Liver (tissue), 8 donors: ENCODE measurements at regions not wholly inside any gene's neighbourhood (a gene's known extent, or its start where the extent isn't known, plus 50 kb on each side); places are given as distances from the start of the nearest gene placed in this dataset.

ENCODE experiments used
- DNase-seq: peaks from one replicate; pipeline ENCODE4 v3.0.0-alpha.2; 2017; ENCODE audit warnings: low spot score
- H3K27ac ChIP-seq, 2 donors: one replicate each; pipeline ENCODE4 v1.7.0; 2013; ENCODE audit warnings: inconsistent platforms in 2 of 2, low read length in 2 of 2, control low read depth in 1 of 2, low read depth in 1 of 2, mild to moderate bottlenecking in 1 of 2
- H3K27me3 ChIP-seq, 4 donors: one replicate each; pipeline versions ENCODE4 v1.6.1 to v1.7.0; 2013; ENCODE audit warnings: low read length in 3 of 4, inconsistent platforms in 1 of 4, mild to moderate bottlenecking in 1 of 4, moderate library complexity in 1 of 4; ENCODE audit not compliant: control insufficient read depth in 4 of 4, insufficient read depth in 4 of 4
- H3K36me3 ChIP-seq, 4 donors: one replicate each; pipeline versions ENCODE4 v1.6.1 to v1.7.0; 2013; ENCODE audit warnings: low read length in 3 of 4, mild to moderate bottlenecking in 3 of 4, low read depth in 1 of 4, moderate library complexity in 1 of 4; ENCODE audit not compliant: control insufficient read depth in 4 of 4, insufficient read depth in 3 of 4
- H3K4me1 ChIP-seq, 4 donors: one replicate each; pipeline versions ENCODE4 v1.6.1 to v1.7.0; 2013; ENCODE audit warnings: low read length in 3 of 4, mild to moderate bottlenecking in 3 of 4, moderate library complexity in 1 of 4; ENCODE audit not compliant: control insufficient read depth in 4 of 4, insufficient read depth in 4 of 4
- H3K4me3 ChIP-seq, 3 donors: one replicate each; pipeline versions ENCODE4 v1.6.1 to v1.7.0; 2013; ENCODE audit warnings: low read length in 3 of 3, control low read depth in 1 of 3, low read depth in 1 of 3, mild to moderate bottlenecking in 1 of 3
- H3K9ac ChIP-seq, 2 donors: one replicate each; pipeline ENCODE4 v1.7.0; 2013; ENCODE audit warnings: low read length in 2 of 2, mild to moderate bottlenecking in 2 of 2, moderate library complexity in 2 of 2, control low read depth in 1 of 2, low read depth in 1 of 2
- H3K9me3 ChIP-seq, 4 donors: one replicate each; pipeline versions ENCODE4 v1.6.1 to v1.7.0; 2013; ENCODE audit warnings: low read length in 3 of 4; ENCODE audit not compliant: control insufficient read depth in 4 of 4
- CTCF ChIP-seq: fragments of 150-350 bp; IDR thresholded peaks from 2 replicates; pipeline ENCODE4 v1.5.1; 2017; ENCODE audit warnings: improper control_type of control experiment, low read depth, low read length; ENCODE audit not compliant: missing input control
- EGR1 ChIP-seq, 2 donors: IDR thresholded peaks; 2 replicates each; pipeline ENCODE4 v1.6.1; 2016 to 2018; ENCODE audit warnings: antibody characterized with exemption in 2 of 2, low read depth in 2 of 2
- FOXA1 ChIP-seq: IDR thresholded peaks from 2 replicates; pipeline ENCODE4 v1.6.1; 2016; ENCODE audit warnings: antibody characterized with exemption
- FOXA2 ChIP-seq: IDR thresholded peaks from 2 replicates; pipeline ENCODE4 v1.6.1; 2016; ENCODE audit warnings: antibody characterized with exemption
- GABPA ChIP-seq, 2 donors: IDR thresholded peaks in 1 of 2; conservative IDR thresholded peaks in 1 of 2; 2 replicates each; pipeline ENCODE4 v1.6.1; 2016; ENCODE audit warnings: antibody characterized with exemption in 2 of 2, mild to moderate bottlenecking in 1 of 2, moderate library complexity in 1 of 2
- HNF4G ChIP-seq: IDR thresholded peaks from 2 replicates; pipeline ENCODE4 v1.6.1; 2016; ENCODE audit warnings: antibody characterized with exemption
- NR2F2 ChIP-seq: IDR thresholded peaks from 2 replicates; pipeline ENCODE4 v1.6.1; 2016; ENCODE audit warnings: antibody characterized with exemption
- RAD21 ChIP-seq, 2 donors: IDR thresholded peaks; 2 replicates each; pipeline ENCODE4 v1.6.1; 2016; ENCODE audit warnings: antibody characterized with exemption in 2 of 2, mild to moderate bottlenecking in 2 of 2
- RXRA ChIP-seq, 2 donors: IDR thresholded peaks; 2 replicates each; pipeline ENCODE4 v1.6.1; 2017 to 2018; ENCODE audit warnings: antibody characterized with exemption in 2 of 2, mild to moderate bottlenecking in 1 of 2
- SP1 ChIP-seq: IDR thresholded peaks from 2 replicates; pipeline ENCODE4 v1.6.1; 2018; ENCODE audit warnings: antibody characterized with exemption, mild to moderate bottlenecking
- TAF1 ChIP-seq: conservative IDR thresholded peaks from 2 replicates; pipeline ENCODE4 v1.6.1; 2016; ENCODE audit warnings: antibody characterized with exemption, mild to moderate bottlenecking
- YY1 ChIP-seq: IDR thresholded peaks from 2 replicates; pipeline ENCODE4 v1.6.1; 2016; ENCODE audit warnings: antibody characterized with exemption, mild to moderate bottlenecking
- WGBS: extraction: QIAGEN DNeasy Blood & Tissue Kit; methylation state at CpG from one replicate; pipeline ENCODE4 v1.1.7; 2013; 5-methylcytosine and 5-hydroxymethylcytosine counted together
- TF ChIP-seq, protein P1 (sequence below): IDR thresholded peaks from 2 replicates; pipeline ENCODE4 v1.6.1; 2016; ENCODE audit warnings: antibody characterized with exemption
- TF ChIP-seq, protein P2 (sequence below): IDR thresholded peaks from 2 replicates; pipeline ENCODE4 v1.6.1; 2016; ENCODE audit warnings: antibody characterized with exemption
- TF ChIP-seq, protein P3 (sequence below): IDR thresholded peaks from 2 replicates; pipeline ENCODE4 v1.6.1; 2016; ENCODE audit warnings: antibody characterized with exemption
- TF ChIP-seq, protein P4 (sequence below): IDR thresholded peaks from 2 replicates; pipeline ENCODE4 v1.6.1; 2016; ENCODE audit warnings: antibody characterized with exemption, mild to moderate bottlenecking
- donor health status: healthy.
- donor health status: healthy.
- donor health status: healthy.
- donor health status: healthy.
- donor health status: healthy.

DNA sequence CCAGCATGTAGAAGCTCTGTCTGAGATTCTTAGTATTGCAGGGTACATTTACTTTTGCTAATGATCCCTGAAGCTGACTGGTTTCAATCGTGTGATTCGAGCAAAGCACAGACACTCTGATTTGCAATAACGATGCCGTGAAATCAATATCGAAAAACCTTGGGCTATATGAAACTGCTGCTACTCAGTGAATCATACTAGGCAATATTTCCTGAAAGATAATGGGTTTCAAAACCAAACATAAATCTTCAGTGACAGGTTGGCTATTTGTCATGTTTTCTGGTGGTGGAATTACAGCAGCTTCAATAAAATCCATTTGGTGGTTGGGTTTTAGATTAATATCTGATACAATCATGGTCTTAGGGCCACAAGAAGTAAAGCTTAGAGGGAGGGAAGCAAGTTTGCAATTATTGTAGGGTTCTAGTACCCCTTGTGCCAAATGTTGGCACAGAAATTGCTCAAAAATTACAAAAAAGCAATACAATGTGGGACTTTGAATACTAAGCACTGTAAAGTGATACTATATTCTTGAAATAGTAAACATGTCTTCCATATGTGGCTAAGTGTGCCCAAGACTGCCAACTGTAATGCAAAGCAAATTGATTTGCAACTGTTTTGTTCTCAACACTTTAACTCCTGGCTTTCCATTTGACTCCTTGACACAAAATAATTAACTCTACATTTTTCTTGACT is 112.4 kb upstream of the JAZF1 start:
- no peaks in the 10 kb centered on the region for H3K36me3 ChIP-seq
- H3K4me3 ChIP-seq = no peak overlapping the region
- WGBS = 78% methylated on average over 5 of the region's 5 CpGs
- no peak for DNase-seq
- H3K9ac ChIP-seq = no peak overlapping the region
- no peak overlapping the region for H3K27ac ChIP-seq
- H3K4me1 ChIP-seq = no peaks in the 10 kb centered on the region
- H3K27me3 ChIP-seq = no peaks in the 10 kb centered on the region
- TF ChIP-seq, protein P1, sequence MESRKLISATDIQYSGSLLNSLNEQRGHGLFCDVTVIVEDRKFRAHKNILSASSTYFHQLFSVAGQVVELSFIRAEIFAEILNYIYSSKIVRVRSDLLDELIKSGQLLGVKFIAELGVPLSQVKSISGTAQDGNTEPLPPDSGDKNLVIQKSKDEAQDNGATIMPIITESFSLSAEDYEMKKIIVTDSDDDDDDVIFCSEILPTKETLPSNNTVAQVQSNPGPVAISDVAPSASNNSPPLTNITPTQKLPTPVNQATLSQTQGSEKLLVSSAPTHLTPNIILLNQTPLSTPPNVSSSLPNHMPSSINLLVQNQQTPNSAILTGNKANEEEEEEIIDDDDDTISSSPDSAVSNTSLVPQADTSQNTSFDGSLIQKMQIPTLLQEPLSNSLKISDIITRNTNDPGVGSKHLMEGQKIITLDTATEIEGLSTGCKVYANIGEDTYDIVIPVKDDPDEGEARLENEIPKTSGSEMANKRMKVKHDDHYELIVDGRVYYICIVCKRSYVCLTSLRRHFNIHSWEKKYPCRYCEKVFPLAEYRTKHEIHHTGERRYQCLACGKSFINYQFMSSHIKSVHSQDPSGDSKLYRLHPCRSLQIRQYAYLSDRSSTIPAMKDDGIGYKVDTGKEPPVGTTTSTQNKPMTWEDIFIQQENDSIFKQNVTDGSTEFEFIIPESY = no peak
- TF ChIP-seq FOXA1 (no peak), TAF1 (no peak), YY1 (no peak), RXRA (IDR thresholded peaks at IDR 0.05) (no peak), EGR1 (IDR thresholded peaks at IDR 0.05; ENCODE audit: low read depth in 2 of 2) (no peak), SP1 (no peak), HNF4G (no peak), GABPA (IDR thresholded peaks at IDR 0.05 in 1 of 2, conservative IDR thresholded peaks at IDR 0.05 in 1 of 2) (no peak), RAD21 (IDR thresholded peaks at IDR 0.05) (no peak), CTCF (no peak), NR2F2 (no peak)
- TF ChIP-seq, protein P2, sequence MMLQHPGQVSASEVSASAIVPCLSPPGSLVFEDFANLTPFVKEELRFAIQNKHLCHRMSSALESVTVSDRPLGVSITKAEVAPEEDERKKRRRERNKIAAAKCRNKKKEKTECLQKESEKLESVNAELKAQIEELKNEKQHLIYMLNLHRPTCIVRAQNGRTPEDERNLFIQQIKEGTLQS = no peak
- TF ChIP-seq, protein P3, sequence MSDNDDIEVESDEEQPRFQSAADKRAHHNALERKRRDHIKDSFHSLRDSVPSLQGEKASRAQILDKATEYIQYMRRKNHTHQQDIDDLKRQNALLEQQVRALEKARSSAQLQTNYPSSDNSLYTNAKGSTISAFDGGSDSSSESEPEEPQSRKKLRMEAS = no peak
- TF ChIP-seq, protein P4, sequence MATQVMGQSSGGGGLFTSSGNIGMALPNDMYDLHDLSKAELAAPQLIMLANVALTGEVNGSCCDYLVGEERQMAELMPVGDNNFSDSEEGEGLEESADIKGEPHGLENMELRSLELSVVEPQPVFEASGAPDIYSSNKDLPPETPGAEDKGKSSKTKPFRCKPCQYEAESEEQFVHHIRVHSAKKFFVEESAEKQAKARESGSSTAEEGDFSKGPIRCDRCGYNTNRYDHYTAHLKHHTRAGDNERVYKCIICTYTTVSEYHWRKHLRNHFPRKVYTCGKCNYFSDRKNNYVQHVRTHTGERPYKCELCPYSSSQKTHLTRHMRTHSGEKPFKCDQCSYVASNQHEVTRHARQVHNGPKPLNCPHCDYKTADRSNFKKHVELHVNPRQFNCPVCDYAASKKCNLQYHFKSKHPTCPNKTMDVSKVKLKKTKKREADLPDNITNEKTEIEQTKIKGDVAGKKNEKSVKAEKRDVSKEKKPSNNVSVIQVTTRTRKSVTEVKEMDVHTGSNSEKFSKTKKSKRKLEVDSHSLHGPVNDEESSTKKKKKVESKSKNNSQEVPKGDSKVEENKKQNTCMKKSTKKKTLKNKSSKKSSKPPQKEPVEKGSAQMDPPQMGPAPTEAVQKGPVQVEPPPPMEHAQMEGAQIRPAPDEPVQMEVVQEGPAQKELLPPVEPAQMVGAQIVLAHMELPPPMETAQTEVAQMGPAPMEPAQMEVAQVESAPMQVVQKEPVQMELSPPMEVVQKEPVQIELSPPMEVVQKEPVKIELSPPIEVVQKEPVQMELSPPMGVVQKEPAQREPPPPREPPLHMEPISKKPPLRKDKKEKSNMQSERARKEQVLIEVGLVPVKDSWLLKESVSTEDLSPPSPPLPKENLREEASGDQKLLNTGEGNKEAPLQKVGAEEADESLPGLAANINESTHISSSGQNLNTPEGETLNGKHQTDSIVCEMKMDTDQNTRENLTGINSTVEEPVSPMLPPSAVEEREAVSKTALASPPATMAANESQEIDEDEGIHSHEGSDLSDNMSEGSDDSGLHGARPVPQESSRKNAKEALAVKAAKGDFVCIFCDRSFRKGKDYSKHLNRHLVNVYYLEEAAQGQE = no peak
- H3K9me3 ChIP-seq = peaks cover 0 to 2% (median 0%) of the 10 kb centered on the region in 4 donors

DNA sequence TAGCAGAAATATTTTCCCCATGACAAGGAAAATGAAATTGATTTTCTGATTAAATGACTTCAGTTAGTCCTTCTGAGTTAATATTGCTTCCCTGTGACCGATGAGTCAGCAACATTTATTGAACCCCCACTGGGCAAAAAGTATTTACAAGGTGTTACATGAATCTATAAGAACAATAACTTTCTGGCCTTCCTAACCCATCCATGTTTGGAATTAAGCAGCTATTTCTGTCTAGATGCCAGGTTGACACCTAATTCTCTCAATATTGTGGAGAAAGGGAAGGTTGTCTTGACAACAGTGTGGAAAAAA is 112.9 kb upstream of the JAZF1 start:
- Histone ChIP-seq H3K27me3 (no peaks in the 10 kb centered on the region), H3K9me3 (peaks cover 0 to 2% (median 0%) of the 10 kb centered on the region in 4 donors), H3K4me1 (no peaks in the 10 kb centered on the region), H3K36me3 (no peaks in the 10 kb centered on the region), H3K27ac (no peak overlapping the region), H3K4me3 (no peak overlapping the region), H3K9ac (no peak overlapping the region)
- WGBS = 84% methylated on average over 1 of the region's 1 CpG
- DNase-seq = no peak
- no peak for TF ChIP-seq FOXA1
- TF ChIP-seq HNF4G = no peak
- no peak for TF ChIP-seq RAD21 (IDR thresholded peaks at IDR 0.05)
- TF ChIP-seq SP1 = no peak
- TF ChIP-seq FOXA2 = no peak
- TF ChIP-seq, protein P3 = no peak
- no peak for TF ChIP-seq RXRA (IDR thresholded peaks at IDR 0.05)
- TF ChIP-seq, protein P2 = no peak
- TF ChIP-seq NR2F2 = no peak
- TF ChIP-seq YY1 = no peak
- TF ChIP-seq TAF1 = no peak
- no peak for TF ChIP-seq CTCF
- no peak for TF ChIP-seq GABPA (IDR thresholded peaks at IDR 0.05 in 1 of 2, conservative IDR thresholded peaks at IDR 0.05 in 1 of 2)
